Hepatocyte (in vitro differentiated cells): ENCODE measurements at regions not wholly inside any gene's neighbourhood (a gene's known extent, or its start where the extent isn't known, plus 50 kb on each side); places are given as distances from the start of the nearest gene placed in this dataset. TPM values are rescaled to one million over a fixed set of nuclear protein-coding genes. Genes with fewer than 3 reads are reported as not detected.

Source experiments
- small RNA-seq: library from RNA; depleted of rRNA; stranded (forward); fragments of <200 nt; gene quantifications from one replicate; pipeline ENCODE3, GENCODE V24; 2014

Small RNAs in the stretch of these regions (small RNA-seq; reads per million reads assigned to genes)
- gene RNU6-452P (not detected), gene RNU6-666P (not detected), gene TRIAP1P1 (not detected)
